GM21825 (cell line): ENCODE measurements at regions not wholly inside any gene's neighbourhood (a gene's known extent, or its start where the extent isn't known, plus 50 kb on each side); places are given as distances from the start of the nearest gene placed in this dataset.
A peak's percentile ranks its signal among the peaks of the same experiment; 100 is the strongest.
"Not testable (repeated sequence)": the region's sequence is repeated elsewhere in the genome, so short reads cannot be mapped to it uniquely, and the experiment has no call there.

Source experiments
- ATAC-seq: cut with Tn5 transposase; IDR thresholded peaks from one replicate; pipeline ENCODE4 v1.9.1; 2021; ENCODE audit warnings: mild to moderate bottlenecking, moderate library complexity; ENCODE audit not compliant: unreplicated experiment

DNA sequence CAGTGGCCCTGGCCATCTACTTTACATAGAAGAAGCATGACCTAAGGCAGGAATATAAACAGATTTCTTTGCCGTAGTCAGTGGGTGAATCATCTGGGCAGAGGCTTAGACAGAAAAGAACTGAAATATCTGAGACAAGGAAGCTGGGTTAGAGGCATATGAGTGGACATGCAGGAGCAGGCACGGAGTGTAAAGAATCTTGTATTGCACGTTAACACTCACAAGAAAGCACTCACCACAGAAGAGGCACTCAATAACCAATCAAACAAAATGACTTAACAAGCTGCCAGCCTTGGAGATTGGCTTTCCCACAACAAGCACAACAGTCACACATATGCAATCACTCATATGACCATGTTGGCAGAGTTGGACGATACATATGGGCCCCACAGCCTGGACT is 364.9 kb downstream of the FOXD4L5 start:
- not testable (repeated sequence) for ATAC-seq

DNA sequence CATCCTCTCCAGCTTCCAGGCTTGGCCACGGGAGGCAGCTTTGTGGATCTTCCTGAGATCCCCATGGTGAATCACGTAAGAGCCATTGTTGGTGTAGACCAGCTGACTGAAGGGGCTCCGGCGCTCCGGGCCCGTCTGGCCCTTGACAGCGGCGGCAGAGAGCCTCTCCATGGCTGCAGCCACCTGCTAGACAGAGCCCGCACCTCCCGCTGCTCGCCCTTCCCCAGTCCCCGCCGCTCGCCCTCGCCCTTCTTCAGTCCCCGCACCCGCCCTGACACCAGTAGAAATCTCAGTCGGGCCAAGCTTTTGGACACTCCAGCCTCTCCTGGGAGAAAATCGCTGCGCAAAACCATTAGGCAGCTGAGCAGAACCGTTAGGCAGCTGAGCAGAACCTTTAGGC is 396.4 kb downstream of the FOXD4L5 start:
- ATAC-seq, result not testable (repeated sequence)

- peak; percentile 52 for ATAC-seq
These were observed 414.4 kb downstream of the FOXD4L5 start for GRCh38 chr9:64870594-64870993.
